ENCODE measurements at regions not wholly inside any gene's neighbourhood (a gene's known extent, or its start where the extent isn't known, plus 50 kb on each side); places are given as distances from the start of the nearest gene placed in this dataset.

GRCh38 chr2:64817453-64817852, 163.7 kb upstream of the SERTAD2 start:
- no peak overlapping the region for H3K27ac ChIP-seq
- TF ChIP-seq POLR2AphosphoS5 (IDR thresholded peaks at IDR 0.05): no peak
- TF ChIP-seq, protein P1, sequence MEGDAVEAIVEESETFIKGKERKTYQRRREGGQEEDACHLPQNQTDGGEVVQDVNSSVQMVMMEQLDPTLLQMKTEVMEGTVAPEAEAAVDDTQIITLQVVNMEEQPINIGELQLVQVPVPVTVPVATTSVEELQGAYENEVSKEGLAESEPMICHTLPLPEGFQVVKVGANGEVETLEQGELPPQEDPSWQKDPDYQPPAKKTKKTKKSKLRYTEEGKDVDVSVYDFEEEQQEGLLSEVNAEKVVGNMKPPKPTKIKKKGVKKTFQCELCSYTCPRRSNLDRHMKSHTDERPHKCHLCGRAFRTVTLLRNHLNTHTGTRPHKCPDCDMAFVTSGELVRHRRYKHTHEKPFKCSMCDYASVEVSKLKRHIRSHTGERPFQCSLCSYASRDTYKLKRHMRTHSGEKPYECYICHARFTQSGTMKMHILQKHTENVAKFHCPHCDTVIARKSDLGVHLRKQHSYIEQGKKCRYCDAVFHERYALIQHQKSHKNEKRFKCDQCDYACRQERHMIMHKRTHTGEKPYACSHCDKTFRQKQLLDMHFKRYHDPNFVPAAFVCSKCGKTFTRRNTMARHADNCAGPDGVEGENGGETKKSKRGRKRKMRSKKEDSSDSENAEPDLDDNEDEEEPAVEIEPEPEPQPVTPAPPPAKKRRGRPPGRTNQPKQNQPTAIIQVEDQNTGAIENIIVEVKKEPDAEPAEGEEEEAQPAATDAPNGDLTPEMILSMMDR (IDR thresholded peaks at IDR 0.05): no peak
- TF ChIP-seq EP300 (IDR thresholded peaks at IDR 0.05): no peak
- ATAC-seq: no peak
- H3K4me1 ChIP-seq: peaks cover 0 to 13% (median 0%) of the 10 kb centered on the region in 3 donors
- WGBS, 2 donors (ENCODE audit: low coverage in 1 of 2): 80 to 88% methylated on average over 1 to 3 of the region's 4 CpGs
- no peak overlapping the region for H3K4me3 ChIP-seq
- no peaks in the 10 kb centered on the region for H3K9me3 ChIP-seq
- H3K27me3 ChIP-seq: no peaks in the 10 kb centered on the region
- no peaks in the 10 kb centered on the region for H3K36me3 ChIP-seq

GRCh38 chr2:64818664-64819060, 164.9 kb upstream of the SERTAD2 start:
- WGBS, 2 donors (ENCODE audit: low coverage in 1 of 2): 41 to 50% methylated on average over 4 of the region's 4 CpGs
- TF ChIP-seq, protein P1 (IDR thresholded peaks at IDR 0.05): no peak
- TF ChIP-seq POLR2AphosphoS5 (IDR thresholded peaks at IDR 0.05) (no peak), POLR2A (IDR thresholded peaks at IDR 0.05) (no peak), EP300 (IDR thresholded peaks at IDR 0.05) (no peak)

GRCh38 chr2:64819361-64819760, 165.6 kb upstream of the SERTAD2 start:
- no peaks in the 10 kb centered on the region for H3K36me3 ChIP-seq
- H3K4me3 ChIP-seq: no peak overlapping the region
- no peaks in the 10 kb centered on the region for H3K9me3 ChIP-seq
- TF ChIP-seq, protein P1 (IDR thresholded peaks at IDR 0.05): no peak
- no peak for TF ChIP-seq POLR2A (IDR thresholded peaks at IDR 0.05)
- H3K4me1 ChIP-seq: no peaks in the 10 kb centered on the region
- no peak for ATAC-seq
- 50 to 80% methylated on average over 2 of the region's 2 CpGs for WGBS, 2 donors (ENCODE audit: low coverage in 1 of 2)
- no peaks in the 10 kb centered on the region for H3K27me3 ChIP-seq
- no peak overlapping the region for H3K27ac ChIP-seq

More at GRCh38 chr2:64818664-64819060, 164.9 kb upstream of the SERTAD2 start:
- Histone ChIP-seq H3K36me3 (no peaks in the 10 kb centered on the region), H3K27ac (no peak overlapping the region), H3K27me3 (no peaks in the 10 kb centered on the region), H3K4me3 (no peak overlapping the region), H3K4me1 (peaks cover 0 to 5% (median 0%) of the 10 kb centered on the region in 3 donors), H3K9me3 (no peaks in the 10 kb centered on the region)
- no peak for ATAC-seq

DNA sequence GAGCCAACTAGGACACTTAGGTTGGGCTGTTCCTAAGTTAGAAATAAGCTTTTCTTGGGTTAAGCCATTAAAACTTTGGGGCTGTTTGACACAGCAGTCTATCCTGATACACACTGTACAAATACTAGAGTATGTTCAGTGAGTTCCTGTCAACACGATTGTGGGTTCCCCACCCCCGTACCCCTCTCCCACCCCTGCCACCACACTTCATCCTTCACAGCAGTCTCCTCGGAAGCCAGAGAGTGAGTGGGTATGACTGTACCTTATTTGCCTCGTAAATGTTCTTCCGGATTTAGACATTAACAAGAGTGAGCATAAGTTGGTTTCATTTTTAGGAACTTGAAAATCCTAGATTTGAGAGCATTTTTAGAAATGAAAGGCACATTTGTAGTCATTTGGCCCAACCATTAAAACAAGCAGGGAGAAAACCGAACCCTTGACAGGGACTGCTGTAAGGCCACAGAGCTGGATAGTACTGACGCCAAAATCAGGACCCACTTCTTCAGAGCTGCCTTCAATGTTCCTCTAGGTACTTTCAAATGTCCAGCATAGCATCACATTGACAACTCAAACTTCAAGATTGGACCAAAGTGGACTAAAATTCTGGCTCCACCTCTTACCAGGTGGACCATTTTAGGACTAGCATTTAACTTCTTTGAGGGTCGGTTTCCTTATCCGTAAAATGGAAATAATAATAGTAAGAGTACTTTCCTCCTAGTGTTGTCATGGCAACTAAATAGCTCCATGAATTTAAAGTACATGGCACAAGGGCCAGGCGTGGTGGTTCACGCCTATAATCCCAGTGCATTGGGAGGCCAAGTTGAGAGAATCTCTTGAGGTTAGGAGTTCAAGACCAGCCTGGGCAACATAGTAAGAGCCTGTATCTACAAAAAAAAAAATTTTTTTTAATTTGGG, 166.3 kb upstream of the SERTAD2 start:
- H3K36me3 ChIP-seq: no peaks in the 10 kb centered on the region
- TF ChIP-seq, protein P1 (IDR thresholded peaks at IDR 0.05): no peak
- TF ChIP-seq POLR2AphosphoS5 (IDR thresholded peaks at IDR 0.05): no peak
- no peak for TF ChIP-seq EP300 (IDR thresholded peaks at IDR 0.05)
- TF ChIP-seq POLR2A (IDR thresholded peaks at IDR 0.05): no peak
- no peaks in the 10 kb centered on the region for H3K9me3 ChIP-seq
- WGBS, 2 donors (ENCODE audit: low coverage in 1 of 2): 76 to 97% methylated on average over 5 to 8 of the region's 11 CpGs
- no peaks in the 10 kb centered on the region for H3K27me3 ChIP-seq
- H3K27ac ChIP-seq: no peak overlapping the region
- no peaks in the 10 kb centered on the region for H3K4me1 ChIP-seq
- no peak for ATAC-seq
- no peak overlapping the region for H3K4me3 ChIP-seq

DNA sequence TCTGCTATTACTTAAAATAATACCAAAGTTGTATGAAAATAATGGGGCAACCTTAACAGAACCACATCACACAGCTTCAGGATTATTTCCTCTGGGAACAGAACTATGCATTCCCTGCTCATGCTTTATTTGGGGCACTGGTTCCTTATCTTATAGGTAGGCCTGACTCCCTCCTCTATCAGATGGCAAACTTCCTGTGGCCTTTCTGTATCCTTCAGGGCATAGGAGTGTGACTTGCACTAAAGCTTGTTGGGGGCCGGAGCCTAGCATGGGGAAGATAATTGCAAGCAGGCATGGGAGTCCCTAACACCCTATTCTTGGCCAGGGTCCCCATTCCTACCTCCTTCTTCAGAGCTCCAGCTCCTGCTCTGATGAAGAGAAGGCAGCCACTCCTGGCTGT, 167.2 kb upstream of the SERTAD2 start:
- no peak overlapping the region for H3K4me3 ChIP-seq
- 80% methylated on average over 1 of the region's 1 CpG; no CpG with 5 or more reads in 1 of the 2 donors for WGBS, 2 donors (ENCODE audit: low coverage in 1 of 2)
- no peaks in the 10 kb centered on the region for H3K36me3 ChIP-seq
- TF ChIP-seq POLR2A (IDR thresholded peaks at IDR 0.05) (no peak), EP300 (IDR thresholded peaks at IDR 0.05) (no peak), POLR2AphosphoS5 (IDR thresholded peaks at IDR 0.05) (no peak)
- TF ChIP-seq, protein P1 (IDR thresholded peaks at IDR 0.05): no peak
- H3K9me3 ChIP-seq: no peaks in the 10 kb centered on the region
- H3K27ac ChIP-seq: no peak overlapping the region
- no peaks in the 10 kb centered on the region for H3K4me1 ChIP-seq
- H3K27me3 ChIP-seq: no peaks in the 10 kb centered on the region
- ATAC-seq: no peak
